ENCODE measurements at regions not wholly inside any gene's neighbourhood (a gene's known extent, or its start where the extent isn't known, plus 50 kb on each side); places are given as distances from the start of the nearest gene placed in this dataset.

DNA sequence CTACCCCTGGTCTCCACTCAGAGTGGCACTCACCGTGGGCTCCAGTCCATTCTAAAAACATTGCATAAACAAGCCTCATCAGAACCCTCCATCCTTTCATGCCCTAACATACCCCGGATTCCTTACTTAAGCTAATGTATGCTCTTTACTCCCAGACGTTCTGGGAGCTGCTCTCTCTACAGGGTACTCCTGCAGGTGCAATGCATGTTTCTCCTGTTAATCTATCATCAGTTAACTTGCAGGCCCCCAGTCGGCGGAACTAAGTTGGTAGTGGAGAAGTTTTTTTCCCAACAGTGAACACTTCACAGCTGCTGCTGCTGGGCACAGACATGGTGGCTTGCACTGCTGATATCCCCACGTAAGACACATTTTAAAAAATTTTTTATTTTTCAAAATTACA is 161.6 kb upstream of the FAT1 start:
- TF ChIP-seq TAF1 (IDR thresholded peaks at IDR 0.05; ENCODE audit: low read depth): no peak
- TF ChIP-seq TEAD4 (IDR thresholded peaks at IDR 0.05): no peak
- TF ChIP-seq ZBTB7A (IDR thresholded peaks at IDR 0.05; ENCODE audit: low read depth): no peak
- no peak for TF ChIP-seq EGR1 (IDR thresholded peaks at IDR 0.05)
- no peak for TF ChIP-seq FOXM1 (IDR thresholded peaks at IDR 0.05; ENCODE audit: borderline replicate concordance, low read depth)
- TF ChIP-seq, protein P1, sequence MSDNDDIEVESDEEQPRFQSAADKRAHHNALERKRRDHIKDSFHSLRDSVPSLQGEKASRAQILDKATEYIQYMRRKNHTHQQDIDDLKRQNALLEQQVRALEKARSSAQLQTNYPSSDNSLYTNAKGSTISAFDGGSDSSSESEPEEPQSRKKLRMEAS (IDR thresholded peaks at IDR 0.05): no peak
- no peak for TF ChIP-seq NFIC (IDR thresholded peaks at IDR 0.05)

DNA sequence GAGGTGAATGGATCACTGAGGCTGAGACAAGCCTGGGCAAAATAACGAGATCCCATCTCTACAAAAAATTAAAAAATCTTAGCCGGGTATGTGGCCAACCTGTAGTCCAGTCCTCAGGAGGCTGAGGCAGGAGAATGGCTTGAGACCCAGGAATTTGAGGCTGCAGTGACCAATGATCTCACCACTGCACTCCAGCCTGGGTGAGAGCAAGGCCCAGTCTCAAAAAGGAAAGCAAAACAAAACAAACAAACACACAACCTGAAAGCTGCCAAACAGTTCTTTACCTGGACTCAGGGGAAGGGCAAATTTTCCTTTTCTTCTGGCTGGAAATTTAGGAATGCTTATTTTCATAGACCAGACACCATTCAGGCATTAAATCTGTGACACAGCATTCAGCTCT is 163.1 kb upstream of the FAT1 start:
- TF ChIP-seq, protein P1 (IDR thresholded peaks at IDR 0.05): no peak
- TF ChIP-seq YY1 (IDR thresholded peaks at IDR 0.05; ENCODE audit: low read depth) (no peak), USF1 (IDR thresholded peaks at IDR 0.05) (no peak), CEBPB (IDR thresholded peaks at IDR 0.05) (no peak), NFIC (IDR thresholded peaks at IDR 0.05) (no peak), TAF1 (IDR thresholded peaks at IDR 0.05; ENCODE audit: low read depth) (no peak), TCF12 (IDR thresholded peaks at IDR 0.05; ENCODE audit: low read depth) (no peak), TEAD4 (IDR thresholded peaks at IDR 0.05) (no peak), ZBTB7A (IDR thresholded peaks at IDR 0.05; ENCODE audit: low read depth) (no peak), FOXM1 (IDR thresholded peaks at IDR 0.05; ENCODE audit: borderline replicate concordance, low read depth) (no peak), EP300 (IDR thresholded peaks at IDR 0.05; ENCODE audit: borderline replicate concordance) (no peak), RAD21 (IDR thresholded peaks at IDR 0.05; ENCODE audit: low read depth) (no peak), CREB1 (IDR thresholded peaks at IDR 0.05; ENCODE audit: low read depth) (no peak), EGR1 (IDR thresholded peaks at IDR 0.05) (no peak)
- TF ChIP-seq, protein P2, sequence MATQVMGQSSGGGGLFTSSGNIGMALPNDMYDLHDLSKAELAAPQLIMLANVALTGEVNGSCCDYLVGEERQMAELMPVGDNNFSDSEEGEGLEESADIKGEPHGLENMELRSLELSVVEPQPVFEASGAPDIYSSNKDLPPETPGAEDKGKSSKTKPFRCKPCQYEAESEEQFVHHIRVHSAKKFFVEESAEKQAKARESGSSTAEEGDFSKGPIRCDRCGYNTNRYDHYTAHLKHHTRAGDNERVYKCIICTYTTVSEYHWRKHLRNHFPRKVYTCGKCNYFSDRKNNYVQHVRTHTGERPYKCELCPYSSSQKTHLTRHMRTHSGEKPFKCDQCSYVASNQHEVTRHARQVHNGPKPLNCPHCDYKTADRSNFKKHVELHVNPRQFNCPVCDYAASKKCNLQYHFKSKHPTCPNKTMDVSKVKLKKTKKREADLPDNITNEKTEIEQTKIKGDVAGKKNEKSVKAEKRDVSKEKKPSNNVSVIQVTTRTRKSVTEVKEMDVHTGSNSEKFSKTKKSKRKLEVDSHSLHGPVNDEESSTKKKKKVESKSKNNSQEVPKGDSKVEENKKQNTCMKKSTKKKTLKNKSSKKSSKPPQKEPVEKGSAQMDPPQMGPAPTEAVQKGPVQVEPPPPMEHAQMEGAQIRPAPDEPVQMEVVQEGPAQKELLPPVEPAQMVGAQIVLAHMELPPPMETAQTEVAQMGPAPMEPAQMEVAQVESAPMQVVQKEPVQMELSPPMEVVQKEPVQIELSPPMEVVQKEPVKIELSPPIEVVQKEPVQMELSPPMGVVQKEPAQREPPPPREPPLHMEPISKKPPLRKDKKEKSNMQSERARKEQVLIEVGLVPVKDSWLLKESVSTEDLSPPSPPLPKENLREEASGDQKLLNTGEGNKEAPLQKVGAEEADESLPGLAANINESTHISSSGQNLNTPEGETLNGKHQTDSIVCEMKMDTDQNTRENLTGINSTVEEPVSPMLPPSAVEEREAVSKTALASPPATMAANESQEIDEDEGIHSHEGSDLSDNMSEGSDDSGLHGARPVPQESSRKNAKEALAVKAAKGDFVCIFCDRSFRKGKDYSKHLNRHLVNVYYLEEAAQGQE (IDR thresholded peaks at IDR 0.05; ENCODE audit: low read depth): no peak

- no peak for TF ChIP-seq CEBPB (IDR thresholded peaks at IDR 0.05)
- TF ChIP-seq CREB1 (IDR thresholded peaks at IDR 0.05; ENCODE audit: low read depth): no peak
- no peak for TF ChIP-seq TEAD4 (IDR thresholded peaks at IDR 0.05)
- TF ChIP-seq FOXM1 (IDR thresholded peaks at IDR 0.05; ENCODE audit: borderline replicate concordance, low read depth): no peak
- TF ChIP-seq EGR1 (IDR thresholded peaks at IDR 0.05): no peak
- no peak for TF ChIP-seq RAD21 (IDR thresholded peaks at IDR 0.05; ENCODE audit: low read depth)
- TF ChIP-seq, protein P2 (IDR thresholded peaks at IDR 0.05; ENCODE audit: low read depth): no peak
- TF ChIP-seq, protein P1 (IDR thresholded peaks at IDR 0.05): no peak
- no peak for TF ChIP-seq TAF1 (IDR thresholded peaks at IDR 0.05; ENCODE audit: low read depth)
- TF ChIP-seq NFIC (IDR thresholded peaks at IDR 0.05): no peak
- no peak for TF ChIP-seq USF1 (IDR thresholded peaks at IDR 0.05)
- TF ChIP-seq ZBTB7A (IDR thresholded peaks at IDR 0.05; ENCODE audit: low read depth): no peak
- TF ChIP-seq TCF12 (IDR thresholded peaks at IDR 0.05; ENCODE audit: low read depth): no peak
- TF ChIP-seq EP300 (IDR thresholded peaks at IDR 0.05; ENCODE audit: borderline replicate concordance): no peak
- no peak for TF ChIP-seq YY1 (IDR thresholded peaks at IDR 0.05; ENCODE audit: low read depth)
Measured at GRCh38 chr4:186887291-186887700, 163.6 kb upstream of the FAT1 start.

DNA sequence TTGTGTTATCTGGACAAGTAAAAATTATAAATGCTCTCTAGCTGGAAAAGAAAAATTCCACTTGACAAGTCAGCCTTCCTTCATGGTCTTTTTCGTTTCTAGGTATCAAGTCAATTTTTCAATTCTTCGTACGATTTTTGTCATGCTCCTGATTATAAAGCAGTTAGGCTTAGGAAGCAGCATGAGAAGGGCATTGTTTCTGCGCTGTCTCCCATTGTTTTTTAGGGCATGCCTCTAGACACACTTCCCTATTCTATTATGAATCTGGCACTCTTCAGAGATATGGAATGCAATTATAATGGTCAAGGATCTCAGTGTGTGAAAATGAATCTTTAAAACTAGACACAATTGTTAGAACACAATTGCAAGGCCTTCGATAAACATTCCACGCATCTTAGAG is 164.1 kb upstream of the FAT1 start:
- TF ChIP-seq EP300 (IDR thresholded peaks at IDR 0.05; ENCODE audit: borderline replicate concordance) (no peak), TAF1 (IDR thresholded peaks at IDR 0.05; ENCODE audit: low read depth) (no peak), TCF12 (IDR thresholded peaks at IDR 0.05; ENCODE audit: low read depth) (no peak), RAD21 (IDR thresholded peaks at IDR 0.05; ENCODE audit: low read depth) (no peak), YY1 (IDR thresholded peaks at IDR 0.05; ENCODE audit: low read depth) (no peak), TEAD4 (IDR thresholded peaks at IDR 0.05) (no peak), EGR1 (IDR thresholded peaks at IDR 0.05) (no peak), ZBTB7A (IDR thresholded peaks at IDR 0.05; ENCODE audit: low read depth) (no peak), CEBPB (IDR thresholded peaks at IDR 0.05) (no peak), FOXM1 (IDR thresholded peaks at IDR 0.05; ENCODE audit: borderline replicate concordance, low read depth) (no peak), USF1 (IDR thresholded peaks at IDR 0.05) (no peak), NFIC (IDR thresholded peaks at IDR 0.05) (no peak), CREB1 (IDR thresholded peaks at IDR 0.05; ENCODE audit: low read depth) (no peak)
- TF ChIP-seq, protein P1 (IDR thresholded peaks at IDR 0.05): no peak
- TF ChIP-seq, protein P2 (IDR thresholded peaks at IDR 0.05; ENCODE audit: low read depth): no peak

All from Ishikawa (cell line).